ENCODE measurements at regions not wholly inside any gene's neighbourhood (a gene's known extent, or its start where the extent isn't known, plus 50 kb on each side); places are given as distances from the start of the nearest gene placed in this dataset.

DNA sequence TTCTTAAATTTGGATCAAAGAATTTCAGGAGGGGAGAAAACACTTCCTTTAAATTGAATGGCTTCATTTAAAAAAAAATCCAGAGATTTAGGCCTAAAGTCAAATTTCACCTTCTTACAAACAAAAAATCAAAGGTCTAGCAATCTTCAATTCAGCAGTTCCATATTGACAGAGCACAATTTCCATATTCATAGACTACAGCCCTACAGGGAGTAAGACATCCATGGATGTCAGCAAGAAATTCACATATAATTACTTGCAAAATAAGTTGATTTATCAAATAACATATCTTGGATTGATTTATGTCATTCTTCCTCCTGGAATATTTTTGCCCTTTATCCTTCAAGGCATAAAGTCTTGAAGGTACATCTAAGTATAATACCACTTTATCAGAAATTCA is 103.4 kb downstream of the CNTN3 start:
- no peak overlapping the region for H2AFZ ChIP-seq (ENCODE audit: insufficient read depth, low read depth, low read length, poor library complexity, severe bottlenecking)
- Mint-ChIP-seq H3K36me3 (no peaks in the 10 kb centered on the region), H3K9me3 (peaks cover 0 to 5% (median 1%) of the 10 kb centered on the region in 7 donors), H3K27ac (no peak overlapping the region), H3K4me1 (no peaks in the 10 kb centered on the region), H3K27me3 (ENCODE audit: low read depth in 3 of 3) (no peaks in the 10 kb centered on the region), H3K4me3 (no peak overlapping the region)
- H3K36me3 ChIP-seq (replicated peaks in 1 of 2; ENCODE audit: control insufficient read depth in 1 of 2, insufficient read depth in 2 of 2, low read length in 2 of 2) = no peaks in the 10 kb centered on the region
- no peak overlapping the region for H3K4me2 ChIP-seq (replicated peaks; ENCODE audit: extremely low read depth, low read length, poor library complexity, severe bottlenecking)
- no peaks in the 10 kb centered on the region for H3K4me1 ChIP-seq (ENCODE audit: control insufficient read depth in 1 of 2, insufficient read depth in 2 of 2, low read length in 2 of 2)
- no peak overlapping the region for H3K4me3 ChIP-seq (replicated peaks in 1 of 3; ENCODE audit: low read depth in 2 of 3, low read length in 3 of 3)
- no peaks in the 10 kb centered on the region for H3K27me3 ChIP-seq (ENCODE audit: control insufficient read depth in 2 of 2, insufficient read depth in 2 of 2, low read length in 2 of 2)
- H3K27ac ChIP-seq (ENCODE audit: low read depth in 1 of 2, low read length in 2 of 2) = no peak overlapping the region
- no peak for DNase-seq
- no peaks in the 10 kb centered on the region for H3K79me2 ChIP-seq (ENCODE audit: insufficient read depth, low read length)
- no peak overlapping the region for H3K9ac ChIP-seq (ENCODE audit: insufficient read depth, low read length, poor library complexity, severe bottlenecking)
- no peaks in the 10 kb centered on the region for H4K20me1 ChIP-seq (ENCODE audit: insufficient read depth, low read length)
- TF ChIP-seq, protein P1, sequence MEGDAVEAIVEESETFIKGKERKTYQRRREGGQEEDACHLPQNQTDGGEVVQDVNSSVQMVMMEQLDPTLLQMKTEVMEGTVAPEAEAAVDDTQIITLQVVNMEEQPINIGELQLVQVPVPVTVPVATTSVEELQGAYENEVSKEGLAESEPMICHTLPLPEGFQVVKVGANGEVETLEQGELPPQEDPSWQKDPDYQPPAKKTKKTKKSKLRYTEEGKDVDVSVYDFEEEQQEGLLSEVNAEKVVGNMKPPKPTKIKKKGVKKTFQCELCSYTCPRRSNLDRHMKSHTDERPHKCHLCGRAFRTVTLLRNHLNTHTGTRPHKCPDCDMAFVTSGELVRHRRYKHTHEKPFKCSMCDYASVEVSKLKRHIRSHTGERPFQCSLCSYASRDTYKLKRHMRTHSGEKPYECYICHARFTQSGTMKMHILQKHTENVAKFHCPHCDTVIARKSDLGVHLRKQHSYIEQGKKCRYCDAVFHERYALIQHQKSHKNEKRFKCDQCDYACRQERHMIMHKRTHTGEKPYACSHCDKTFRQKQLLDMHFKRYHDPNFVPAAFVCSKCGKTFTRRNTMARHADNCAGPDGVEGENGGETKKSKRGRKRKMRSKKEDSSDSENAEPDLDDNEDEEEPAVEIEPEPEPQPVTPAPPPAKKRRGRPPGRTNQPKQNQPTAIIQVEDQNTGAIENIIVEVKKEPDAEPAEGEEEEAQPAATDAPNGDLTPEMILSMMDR (IDR thresholded peaks at IDR 0.05) = no peak
- H3K9me3 ChIP-seq (replicated peaks in 1 of 2; ENCODE audit: control insufficient read depth in 1 of 2, insufficient read depth in 1 of 2, low read length in 2 of 2) = no peaks in the 10 kb centered on the region
- intact Hi-C loops (cut with micrococcal nuclease) = no loop called here

DNA sequence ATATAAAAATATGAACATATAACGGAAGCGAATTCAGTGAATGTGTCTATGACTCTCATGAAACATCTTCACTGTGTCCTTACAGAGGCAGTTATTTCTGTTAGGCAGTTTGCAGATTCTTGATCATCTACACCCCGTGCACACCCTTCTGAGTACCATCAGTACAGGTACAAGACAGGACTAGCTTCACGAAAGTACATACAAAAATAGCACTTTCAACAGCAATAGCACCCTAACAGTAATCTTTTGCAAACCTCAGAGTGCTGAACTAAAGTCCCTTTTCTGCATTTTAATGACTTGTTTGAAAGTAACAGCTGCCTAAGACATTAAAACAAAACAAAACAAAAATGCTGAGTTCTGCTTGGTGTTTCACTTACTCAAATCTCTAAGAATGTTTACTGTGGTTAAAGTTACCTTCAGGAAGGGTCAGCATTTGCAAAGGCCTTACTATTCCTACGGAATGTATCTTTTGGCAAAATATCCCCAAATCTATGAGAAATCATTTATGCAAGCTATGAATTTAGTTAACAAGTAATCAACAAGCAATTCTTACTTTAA is 104.1 kb downstream of the CNTN3 start:
- Mint-ChIP-seq H3K36me3 (no peaks in the 10 kb centered on the region), H3K27me3 (ENCODE audit: low read depth in 3 of 3) (no peaks in the 10 kb centered on the region), H3K4me1 (no peaks in the 10 kb centered on the region), H3K27ac (no peak overlapping the region), H3K4me3 (no peak overlapping the region), H3K9me3 (peaks cover 0 to 5% (median 0%) of the 10 kb centered on the region in 7 donors)
- no peak overlapping the region for H3K27ac ChIP-seq (ENCODE audit: low read depth in 1 of 2, low read length in 2 of 2)
- WGBS (ENCODE audit: insufficient coverage) = 89% methylated on average over 2 of the region's 5 CpGs
- H3K9me3 ChIP-seq (replicated peaks in 1 of 2; ENCODE audit: control insufficient read depth in 1 of 2, insufficient read depth in 1 of 2, low read length in 2 of 2) = no peaks in the 10 kb centered on the region
- H4K20me1 ChIP-seq (ENCODE audit: insufficient read depth, low read length) = no peaks in the 10 kb centered on the region
- H3K36me3 ChIP-seq (replicated peaks in 1 of 2; ENCODE audit: control insufficient read depth in 1 of 2, insufficient read depth in 2 of 2, low read length in 2 of 2) = no peaks in the 10 kb centered on the region
- H3K79me2 ChIP-seq (ENCODE audit: insufficient read depth, low read length) = no peaks in the 10 kb centered on the region
- no peaks in the 10 kb centered on the region for H3K4me1 ChIP-seq (ENCODE audit: control insufficient read depth in 1 of 2, insufficient read depth in 2 of 2, low read length in 2 of 2)
- DNase-seq = no peak
- intact Hi-C loops (cut with micrococcal nuclease) = no loop called here
- TF ChIP-seq, protein P1 (IDR thresholded peaks at IDR 0.05) = no peak
- H3K9ac ChIP-seq (ENCODE audit: insufficient read depth, low read length, poor library complexity, severe bottlenecking) = no peak overlapping the region
- H2AFZ ChIP-seq (ENCODE audit: insufficient read depth, low read depth, low read length, poor library complexity, severe bottlenecking) = no peak overlapping the region
- H3K27me3 ChIP-seq (ENCODE audit: control insufficient read depth in 2 of 2, insufficient read depth in 2 of 2, low read length in 2 of 2) = no peaks in the 10 kb centered on the region
- no peak overlapping the region for H3K4me2 ChIP-seq (replicated peaks; ENCODE audit: extremely low read depth, low read length, poor library complexity, severe bottlenecking)
- H3K4me3 ChIP-seq (replicated peaks in 1 of 3; ENCODE audit: low read depth in 2 of 3, low read length in 3 of 3) = no peak overlapping the region

Measured in CD14-positive monocyte (primary cell).